ENCODE measurements at regions not wholly inside any gene's neighbourhood (a gene's known extent, or its start where the extent isn't known, plus 50 kb on each side); places are given as distances from the start of the nearest gene placed in this dataset.

- no peak for TF ChIP-seq SIN3A (conservative IDR thresholded peaks at IDR 0.05 in 1 of 2, IDR thresholded peaks at IDR 0.05 in 1 of 2; ENCODE audit: low read depth in 1 of 2, low read length in 2 of 2)
- no peak for TF ChIP-seq E2F6 (IDR thresholded peaks at IDR 0.05)
- TF ChIP-seq SUZ12 (IDR thresholded peaks at IDR 0.05; ENCODE audit: low read length) = no peak
- no peak for TF ChIP-seq TAF1 (IDR thresholded peaks at IDR 0.05; ENCODE audit: low read depth, low read length)
- TF ChIP-seq TCF12 (IDR thresholded peaks at IDR 0.05; ENCODE audit: low read depth, low read length) = no peak
- no peak for TF ChIP-seq JUN (IDR thresholded peaks at IDR 0.05; ENCODE audit: low read depth, low read length)
- TF ChIP-seq ATF2 (IDR thresholded peaks at IDR 0.05; ENCODE audit: low read length) = no peak
- no peak for TF ChIP-seq BACH1 (IDR thresholded peaks at IDR 0.05; ENCODE audit: low read length)
Measured at GRCh38 chr20:40741507-40742106, 52.6 kb upstream of the MAFB start (continued).
